ENCODE measurements at regions not wholly inside any gene's neighbourhood (a gene's known extent, or its start where the extent isn't known, plus 50 kb on each side); places are given as distances from the start of the nearest gene placed in this dataset.

- ChIA-PET POLR2A (no interaction called here), RAD21 (ENCODE audit: low non-redundant PET in 1 of 2, low total read pairs in 2 of 2, uncharacterized antibody in 2 of 2, unreplicated experiment in 2 of 2) (no interaction called here), CTCF (no interaction called here)
- H3K27ac ChIP-seq (ENCODE audit: low read depth, low read length) = no peak overlapping the region
- no peaks in the 10 kb centered on the region for H3K9me2 ChIP-seq (ENCODE audit: insufficient read depth)
- no peak for TF ChIP-seq MAX (IDR thresholded peaks at IDR 0.05)
- TF ChIP-seq EZH2 (IDR thresholded peaks at IDR 0.05) = no peak
- TF ChIP-seq, protein P1, sequence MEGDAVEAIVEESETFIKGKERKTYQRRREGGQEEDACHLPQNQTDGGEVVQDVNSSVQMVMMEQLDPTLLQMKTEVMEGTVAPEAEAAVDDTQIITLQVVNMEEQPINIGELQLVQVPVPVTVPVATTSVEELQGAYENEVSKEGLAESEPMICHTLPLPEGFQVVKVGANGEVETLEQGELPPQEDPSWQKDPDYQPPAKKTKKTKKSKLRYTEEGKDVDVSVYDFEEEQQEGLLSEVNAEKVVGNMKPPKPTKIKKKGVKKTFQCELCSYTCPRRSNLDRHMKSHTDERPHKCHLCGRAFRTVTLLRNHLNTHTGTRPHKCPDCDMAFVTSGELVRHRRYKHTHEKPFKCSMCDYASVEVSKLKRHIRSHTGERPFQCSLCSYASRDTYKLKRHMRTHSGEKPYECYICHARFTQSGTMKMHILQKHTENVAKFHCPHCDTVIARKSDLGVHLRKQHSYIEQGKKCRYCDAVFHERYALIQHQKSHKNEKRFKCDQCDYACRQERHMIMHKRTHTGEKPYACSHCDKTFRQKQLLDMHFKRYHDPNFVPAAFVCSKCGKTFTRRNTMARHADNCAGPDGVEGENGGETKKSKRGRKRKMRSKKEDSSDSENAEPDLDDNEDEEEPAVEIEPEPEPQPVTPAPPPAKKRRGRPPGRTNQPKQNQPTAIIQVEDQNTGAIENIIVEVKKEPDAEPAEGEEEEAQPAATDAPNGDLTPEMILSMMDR (IDR thresholded peaks at IDR 0.05 in 2 of 3, conservative IDR thresholded peaks at IDR 0.05 in 1 of 3; ENCODE audit: borderline replicate concordance in 1 of 3, insufficient read depth in 1 of 3, low read depth in 2 of 3, low read length in 2 of 3) = no peak
- no peak for TF ChIP-seq EGR1 (IDR thresholded peaks at IDR 0.05; ENCODE audit: low read depth)
- TF ChIP-seq ZBTB33 (IDR thresholded peaks at IDR 0.05; ENCODE audit: extremely low read depth, insufficient replicate concordance, low read length) = no peak
- no peak for TF ChIP-seq EZH2phosphoT487 (IDR thresholded peaks at IDR 0.05; ENCODE audit: borderline replicate concordance)
- TF ChIP-seq ELF1 (IDR thresholded peaks at IDR 0.05; ENCODE audit: borderline replicate concordance, low read depth) = no peak
- no peak for TF ChIP-seq ZNF274 (IDR thresholded peaks at IDR 0.05; ENCODE audit: low read depth, low read length)
- TF ChIP-seq JUND (IDR thresholded peaks at IDR 0.05) = no peak
- TF ChIP-seq, protein P2, sequence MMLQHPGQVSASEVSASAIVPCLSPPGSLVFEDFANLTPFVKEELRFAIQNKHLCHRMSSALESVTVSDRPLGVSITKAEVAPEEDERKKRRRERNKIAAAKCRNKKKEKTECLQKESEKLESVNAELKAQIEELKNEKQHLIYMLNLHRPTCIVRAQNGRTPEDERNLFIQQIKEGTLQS (IDR thresholded peaks at IDR 0.05) = no peak
- no peak for TF ChIP-seq ZFX (IDR thresholded peaks at IDR 0.05)
- no peak for TF ChIP-seq SIN3A (IDR thresholded peaks at IDR 0.05; ENCODE audit: low read depth)
- no peak for TF ChIP-seq CEBPB (IDR thresholded peaks at IDR 0.05; ENCODE audit: low read depth)
- no peak for TF ChIP-seq SRF (IDR thresholded peaks at IDR 0.05; ENCODE audit: low read depth)
- no peak for TF ChIP-seq POLR2AphosphoS5 (IDR thresholded peaks at IDR 0.05; ENCODE audit: low read depth, low read length)
- no peaks in the 10 kb centered on the region for H3K27me3 ChIP-seq (ENCODE audit: insufficient read depth, low read length)
- intact Hi-C loops (cut with micrococcal nuclease) = no loop called here
- H4K20me1 ChIP-seq (ENCODE audit: insufficient read depth) = no peaks in the 10 kb centered on the region
- H2AFZ ChIP-seq (ENCODE audit: low read depth, low read length, poor library complexity, severe bottlenecking) = no peak overlapping the region
- H3K36me3 ChIP-seq (ENCODE audit: control insufficient read depth in 1 of 2, insufficient read depth in 2 of 2, low read length in 2 of 2) = no peaks in the 10 kb centered on the region
- H3K9me3 ChIP-seq (ENCODE audit: control insufficient read depth in 1 of 2, insufficient read depth in 1 of 2, low read depth in 1 of 2, low read length in 2 of 2) = no peaks in the 10 kb centered on the region
- H3K4me3 ChIP-seq (replicated peaks in 1 of 2; ENCODE audit: low read depth in 1 of 2, low read length in 2 of 2) = no peak overlapping the region
- DNase-seq (ENCODE audit: low read depth, low spot score) = no peak
- no peak for ATAC-seq
- H3K4me2 ChIP-seq (ENCODE audit: low read length) = no peak overlapping the region
- H3K4me1 ChIP-seq (ENCODE audit: control insufficient read depth in 1 of 2, insufficient read depth in 2 of 2, low read length in 2 of 2) = no peaks in the 10 kb centered on the region
- no TSS peak for BruUV-seq (replicated peaks)
- H3K9ac ChIP-seq (ENCODE audit: low read length) = no peak overlapping the region
- no peaks in the 10 kb centered on the region for H3K79me2 ChIP-seq (ENCODE audit: insufficient read depth, low read length)
Measured at GRCh38 chr14:40368314-40368713, 936.1 kb upstream of the FBXO33 start.
